ENCODE measurements at regions not wholly inside any gene's neighbourhood (a gene's known extent, or its start where the extent isn't known, plus 50 kb on each side); places are given as distances from the start of the nearest gene placed in this dataset.
A peak's percentile ranks its signal among the peaks of the same experiment; 100 is the strongest.

GRCh38 chr10:28811639-28812349 lies 134.5 kb downstream of the BAMBI start:
- no peak for DNase-seq (ENCODE audit: low read depth)

- DNase-seq (ENCODE audit: low read depth) = no peak
Observed at GRCh38 chr10:28812384-28813372, 135.4 kb downstream of the BAMBI start.

GRCh38 chr10:28815681-28816080 lies 138.4 kb downstream of the BAMBI start:
- no peak for DNase-seq (ENCODE audit: low read depth)

GRCh38 chr10:28822719-28823464 lies 145.6 kb downstream of the BAMBI start:
- no peak for DNase-seq (ENCODE audit: low read depth)

- no peak for DNase-seq (ENCODE audit: low read depth)
Observed at GRCh38 chr10:28823501-28824075, 146.3 kb downstream of the BAMBI start.

GRCh38 chr10:28833313-28833712 lies 156.0 kb downstream of the BAMBI start:
- no peak for DNase-seq (ENCODE audit: low read depth)

- DNase-seq (ENCODE audit: low read depth) = no peak
Observed at GRCh38 chr10:28836435-28836743, 159.1 kb downstream of the BAMBI start.

- DNase-seq (ENCODE audit: low read depth) = peak; percentile 17
Observed at GRCh38 chr10:28837613-28838390, 160.5 kb downstream of the BAMBI start.

GRCh38 chr10:28838908-28839307 lies 161.6 kb downstream of the BAMBI start:
- DNase-seq (ENCODE audit: low read depth) = peak; percentile 54

GRCh38 chr10:28839600-28840007 lies 162.3 kb downstream of the BAMBI start:
- DNase-seq (ENCODE audit: low read depth) = peak; percentile 83

GRCh38 chr10:28840202-28840601 lies 162.9 kb downstream of the BAMBI start:
- DNase-seq (ENCODE audit: low read depth) = no peak

GRCh38 chr10:28840971-28841370 lies 163.7 kb downstream of the BAMBI start:
- DNase-seq (ENCODE audit: low read depth) = peak; percentile 69

- DNase-seq (ENCODE audit: low read depth) = peak; percentile 79
Observed at GRCh38 chr10:28841625-28842024, 164.3 kb downstream of the BAMBI start.

GRCh38 chr10:28842321-28842720 lies 165.0 kb downstream of the BAMBI start:
- DNase-seq (ENCODE audit: low read depth) = peak; percentile 90

GRCh38 chr10:28845009-28845682 lies 167.8 kb downstream of the BAMBI start:
- peak; percentile 99 for DNase-seq (ENCODE audit: low read depth)

- no peak for DNase-seq (ENCODE audit: low read depth)
Observed at GRCh38 chr10:28849309-28849708, 172.0 kb downstream of the BAMBI start.

- DNase-seq (ENCODE audit: low read depth) = no peak
Observed at GRCh38 chr10:28849821-28850220, 172.5 kb downstream of the BAMBI start.

- no peak for DNase-seq (ENCODE audit: low read depth)
Observed at GRCh38 chr10:28850784-28851183, 173.5 kb downstream of the BAMBI start.

GRCh38 chr10:28853195-28853594 lies 175.9 kb downstream of the BAMBI start:
- peak; percentile 41 for DNase-seq (ENCODE audit: low read depth)

- DNase-seq (ENCODE audit: low read depth) = no peak
Observed at GRCh38 chr10:28857164-28857563, 179.8 kb downstream of the BAMBI start.

- DNase-seq (ENCODE audit: low read depth) = no peak
Observed at GRCh38 chr10:28858646-28859045, 181.3 kb downstream of the BAMBI start.

Measured in iris pigment epithelial cell (primary cell).